PC-9 (cell line): ENCODE measurements at regions not wholly inside any gene's neighbourhood (a gene's known extent, or its start where the extent isn't known, plus 50 kb on each side); places are given as distances from the start of the nearest gene placed in this dataset.
"Not testable (repeated sequence)": the region's sequence is repeated elsewhere in the genome, so short reads cannot be mapped to it uniquely, and the experiment has no call there.

Experiments used
- BruUV-seq: library from RNA; stranded (reverse); fragments of 400-500 nt; replicated peaks from 2 replicates; lab custom pipeline; 2021; lab: Mats Ljungman, UMichigan
- CTCF ChIA-PET: fragments of 300-600 bp; sonication (Branson Sonifier 250); formaldehyde crosslinking; loops from one replicate; lab custom pipeline; 2022; ENCODE audit warnings: antibody characterized with exemption; lab: Charles Lee
- POLR2A ChIA-PET: fragments of 300-600 bp; sonication (Branson Sonifier 250); formaldehyde crosslinking; loops from one replicate; lab custom pipeline; 2022; ENCODE audit warnings: antibody characterized with exemption; ENCODE audit not compliant: unreplicated experiment; lab: Charles Lee
- DNase-seq, 2 experiments: peaks; one replicate each; pipeline versions ENCODE4 v3.0.0 to v3.0.0-alpha.2; 2015 to 2022; ENCODE audit warnings: mixed read lengths in 1 of 2
- H2AFZ ChIP-seq: fragments of 200-600 bp; sonication (generic); 2 replicates; pipeline ENCODE4 v1.8.1; 2017; ENCODE audit warnings: antibody characterized with exemption
- H3F3A ChIP-seq: fragments of 200-600 bp; sonication (generic); 2 replicates; pipeline ENCODE4 v1.8.1; 2017; ENCODE audit warnings: antibody characterized with exemption, mild to moderate bottlenecking, low read depth; ENCODE audit not compliant: insufficient read depth
- H3K27ac ChIP-seq: fragments of 200-600 bp; sonication (generic); 2 replicates; pipeline ENCODE4 v1.6.1; 2016; ENCODE audit warnings: mixed run types
- H3K27me3 ChIP-seq: fragments of 200-600 bp; sonication (generic); 2 replicates; pipeline ENCODE4 v1.6.1; 2016; ENCODE audit warnings: low read depth, mixed run types; ENCODE audit not compliant: insufficient read depth
- H3K36me3 ChIP-seq: fragments of 200-600 bp; sonication (generic); 2 replicates; pipeline ENCODE4 v1.6.1; 2016; ENCODE audit warnings: low read depth, mixed run types
- H3K4me1 ChIP-seq: fragments of 200-600 bp; sonication (generic); replicated peaks from 2 replicates; pipeline ENCODE4 v1.6.1; 2016; ENCODE audit warnings: mixed run types; ENCODE audit not compliant: insufficient read depth
- H3K4me2 ChIP-seq: fragments of 200-600 bp; sonication (generic); 2 replicates; pipeline ENCODE4 v1.6.1; 2017; ENCODE audit warnings: mixed run types
- H3K4me3 ChIP-seq: fragments of 200-600 bp; sonication (generic); 2 replicates; pipeline ENCODE4 v1.6.1; 2016; ENCODE audit warnings: mixed run types
- H3K79me2 ChIP-seq: fragments of 200-600 bp; sonication (generic); 2 replicates; pipeline ENCODE4 v1.6.1; 2017; ENCODE audit warnings: low read depth, mixed run types
- H3K9me2 ChIP-seq: fragments of 200-600 bp; sonication (generic); 2 replicates; pipeline ENCODE4 v1.8.1; 2017; ENCODE audit warnings: mild to moderate bottlenecking; ENCODE audit not compliant: insufficient read depth
- H3K9me3 ChIP-seq: fragments of 200-600 bp; sonication (generic); 2 replicates; pipeline ENCODE4 v1.8.1; 2016; ENCODE audit warnings: low read depth; ENCODE audit not compliant: insufficient read depth
- H4K20me1 ChIP-seq: fragments of 200-600 bp; sonication (generic); 2 replicates; pipeline ENCODE4 v1.8.1; 2017; ENCODE audit not compliant: insufficient read depth
- CTCF ChIP-seq: fragments of 200-600 bp; sonication (generic); conservative IDR thresholded peaks from 2 replicates; pipeline ENCODE4 v1.6.1; 2017; ENCODE audit warnings: mixed run types, antibody characterized with exemption, mild to moderate bottlenecking, moderate library complexity
- EZH2 ChIP-seq: fragments of 200-600 bp; sonication (generic); IDR thresholded peaks from 2 replicates; pipeline ENCODE4 v1.8.0; 2017; ENCODE audit warnings: antibody characterized with exemption, low read depth
- intact Hi-C: fragments of 100-400 bp; cut with micrococcal nuclease; formaldehyde crosslinking; loops from one replicate; pipeline ENCODE4 v1.10.0; 2022; ENCODE audit not compliant: unreplicated experiment

- Histone ChIP-seq H3K79me2 (no peaks in the 10 kb centered on the region), H4K20me1 (no peaks in the 10 kb centered on the region), H3K4me2 (no peak overlapping the region), H2AFZ (no peak overlapping the region), H3K9me2 (no peaks in the 10 kb centered on the region), H3K4me3 (no peak overlapping the region), H3K36me3 (no peaks in the 10 kb centered on the region), H3K27ac (no peak overlapping the region), H3K9me3 (no peaks in the 10 kb centered on the region), H3K27me3 (no peaks in the 10 kb centered on the region), H3F3A (no peaks in the 10 kb centered on the region), H3K4me1 (no peaks in the 10 kb centered on the region)
- BruUV-seq = no TSS peak
- POLR2A ChIA-PET = no interaction called here
- DNase-seq = no peak
- intact Hi-C loops = no loop called here
- CTCF ChIA-PET = no interaction called here
- TF ChIP-seq CTCF = no peak
- TF ChIP-seq EZH2 = no peak
Measured at GRCh38 chr2:163135256-163135655, 296.7 kb upstream of the KCNH7 start.

GRCh38 chr2:163133602-163134001, 295.0 kb upstream of the KCNH7 start:
- Histone ChIP-seq H4K20me1 (no peaks in the 10 kb centered on the region), H3K27ac (no peak overlapping the region)
- CTCF ChIA-PET = no interaction called here

GRCh38 chr2:163132850-163133249, 294.3 kb upstream of the KCNH7 start:
- POLR2A ChIA-PET = no interaction called here
- BruUV-seq = no TSS peak

More at GRCh38 chr2:163133602-163134001, 295.0 kb upstream of the KCNH7 start:
- Histone ChIP-seq H3K79me2 (no peaks in the 10 kb centered on the region), H3K9me2 (no peaks in the 10 kb centered on the region), H3K4me1 (no peaks in the 10 kb centered on the region), H3K4me2 (no peak overlapping the region), H3K4me3 (no peak overlapping the region), H3K27me3 (no peaks in the 10 kb centered on the region), H3F3A (no peaks in the 10 kb centered on the region), H3K9me3 (no peaks in the 10 kb centered on the region), H3K36me3 (no peaks in the 10 kb centered on the region), H2AFZ (no peak overlapping the region)
- POLR2A ChIA-PET = no interaction called here
- DNase-seq = no peak
- TF ChIP-seq EZH2 (no peak), CTCF (no peak)
- no TSS peak for BruUV-seq
- intact Hi-C loops = loop anchor here (2.0 kb wide), 1 partner anchor 243 kb away; no protein-coding TSS in a partner anchor

GRCh38 chr2:163132207-163132606, 293.6 kb upstream of the KCNH7 start:
- DNase-seq, H3K4me1 ChIP-seq, H3K36me3 ChIP-seq, CTCF ChIA-PET, H3K9me2 ChIP-seq, H2AFZ ChIP-seq, H3K9me3 ChIP-seq, H3F3A ChIP-seq, H3K79me2 ChIP-seq, BruUV-seq, H3K27me3 ChIP-seq, POLR2A ChIA-PET, H4K20me1 ChIP-seq, H3K4me3 ChIP-seq, H3K27ac ChIP-seq, H3K4me2 ChIP-seq: not testable (repeated sequence)
- intact Hi-C loops = loop anchor here (2.0 kb wide), 1 partner anchor 241 kb away; no protein-coding TSS in a partner anchor

More at GRCh38 chr2:163132850-163133249, 294.3 kb upstream of the KCNH7 start:
- CTCF ChIA-PET = no interaction called here
- Histone ChIP-seq H3K9me2 (no peaks in the 10 kb centered on the region), H3K4me1 (no peaks in the 10 kb centered on the region), H3K4me3 (no peak overlapping the region), H3K79me2 (no peaks in the 10 kb centered on the region), H3K27me3 (no peaks in the 10 kb centered on the region), H3K36me3 (no peaks in the 10 kb centered on the region), H3K27ac (no peak overlapping the region), H4K20me1 (no peaks in the 10 kb centered on the region), H3K9me3 (no peaks in the 10 kb centered on the region), H3K4me2 (no peak overlapping the region), H2AFZ (no peak overlapping the region), H3F3A (no peaks in the 10 kb centered on the region)
- TF ChIP-seq CTCF (peak; percentile 70), EZH2 (no peak)
- DNase-seq = no peak
- intact Hi-C loops = loop anchor here (2.0 kb wide), 1 partner anchor 242 kb away; no protein-coding TSS in a partner anchor
